Ovary (tissue), 3 donors: ENCODE measurements at regions not wholly inside any gene's neighbourhood (a gene's known extent, or its start where the extent isn't known, plus 50 kb on each side); places are given as distances from the start of the nearest gene placed in this dataset.

Experiments used
- CTCF ChIP-seq, 3 donors: fragments of 450-650 bp in 2 of 3; fragments of 200-600 bp in 1 of 3; IDR thresholded peaks; one replicate each; pipeline versions ENCODE4 v1.5.1 to v1.8.0; 2016 to 2022; ENCODE audit warnings: antibody characterized with exemption in 3 of 3, mild to moderate bottlenecking in 1 of 3
- POLR2A ChIP-seq: fragments of 450-650 bp; IDR thresholded peaks from one replicate; pipeline ENCODE4 v1.6.1; 2017; ENCODE audit warnings: antibody characterized with exemption, mild to moderate bottlenecking, moderate library complexity
- donor health status: DM: no; HTN: no; CAD: no.

- TF ChIP-seq CTCF (IDR thresholded peaks at IDR 0.05) (no peak), POLR2A (no peak)
Observed at GRCh38 chr2:4417771-4418170, 714.4 kb downstream of the DCDC2C start.
